ENCODE measurements at regions not wholly inside any gene's neighbourhood (a gene's known extent, or its start where the extent isn't known, plus 50 kb on each side); places are given as distances from the start of the nearest gene placed in this dataset.

DNA sequence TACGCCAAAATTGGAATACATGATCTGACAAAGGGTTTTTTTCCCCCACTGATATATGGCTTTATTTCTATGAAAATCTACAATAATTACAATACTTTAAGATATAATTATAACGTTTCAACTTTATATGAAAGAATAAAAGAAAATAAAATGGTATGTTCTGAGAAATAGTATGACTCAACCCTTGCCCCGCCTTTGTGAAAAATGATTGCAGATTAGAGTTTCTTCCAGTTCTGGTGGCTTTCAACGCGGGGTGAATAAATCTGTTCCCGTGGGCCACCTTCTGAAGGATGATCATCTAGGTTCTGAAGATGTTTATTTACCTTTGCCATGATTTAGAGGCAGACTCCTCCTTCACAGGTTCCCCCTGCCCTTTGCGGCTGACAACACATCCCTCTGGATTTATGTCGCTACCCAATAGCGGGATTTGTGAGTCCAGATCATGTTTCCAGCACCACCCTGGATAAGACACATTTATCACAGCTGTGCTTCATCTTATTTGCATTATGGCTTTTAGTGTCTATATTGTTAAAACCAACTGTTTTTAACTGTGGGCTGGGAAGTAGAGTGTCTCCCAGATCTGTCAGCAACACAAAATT, 607.0 kb upstream of the KIRREL3 start:
- Histone ChIP-seq H4K91ac (ENCODE audit: insufficient read depth, low read depth, low read length) (no peak overlapping the region), H3K27me3 (ENCODE audit: control insufficient read depth, insufficient read depth, low read length) (no peaks in the 10 kb centered on the region), H2BK20ac (ENCODE audit: low read depth, low read length) (no peak overlapping the region), H3K4me2 (ENCODE audit: low read depth, low read length) (no peak overlapping the region), H2BK15ac (ENCODE audit: low read depth, low read length) (no peak overlapping the region), H3K4me3 (ENCODE audit: insufficient read depth, low read depth, low read length) (no peak overlapping the region), H3K56ac (ENCODE audit: extremely low read depth, insufficient read depth, low read length) (no peak overlapping the region), H2AK9ac (replicated peaks; ENCODE audit: low read depth, low read length, poor library complexity) (no peak overlapping the region), H4K20me1 (ENCODE audit: insufficient read depth, low read length) (no peaks in the 10 kb centered on the region), H3K9me3 (ENCODE audit: control insufficient read depth, insufficient read depth, low read length) (no peaks in the 10 kb centered on the region), H3K18ac (ENCODE audit: low read depth, low read length) (no peak overlapping the region), H2AFZ (replicated peaks; ENCODE audit: low read length, poor library complexity) (no peak overlapping the region), H2BK5ac (ENCODE audit: low read depth, low read length, poor library complexity, severe bottlenecking) (no peak overlapping the region), H2AK5ac (ENCODE audit: low read depth, low read length) (no peak overlapping the region), H3K23ac (ENCODE audit: low read depth, low read length) (no peak overlapping the region; the same call in 1 of the 2 replicates), H3K4me1 (ENCODE audit: control insufficient read depth, insufficient read depth, low read length) (no peaks in the 10 kb centered on the region), H3K9me1 (ENCODE audit: insufficient read depth, low read length) (no peaks in the 10 kb centered on the region), H4K5ac (ENCODE audit: low read depth, low read length) (no peak overlapping the region), H3K9ac (ENCODE audit: low read depth, low read length) (no peak overlapping the region), H3K79me1 (ENCODE audit: low read depth in 1 of 2, low read length in 2 of 2) (no peaks in the 10 kb centered on the region), H3K27ac (ENCODE audit: insufficient read depth, low read length) (no peak overlapping the region), H2BK120ac (ENCODE audit: low read depth, low read length) (no peak overlapping the region), H3K4ac (ENCODE audit: low read depth, low read length) (no peak overlapping the region), H3K36me3 (ENCODE audit: control insufficient read depth, insufficient read depth, low read length) (no peaks in the 10 kb centered on the region), H4K8ac (ENCODE audit: low read depth in 2 of 2, low read length in 2 of 2) (no peak overlapping the region), H3K14ac (replicated peaks; ENCODE audit: low read depth, low read length) (no peak overlapping the region)
- intact Hi-C loops (cut with micrococcal nuclease): no loop called here
- POLR2A ChIA-PET (ENCODE audit: unreplicated experiment): no interaction called here
- DNase-seq (no peak), ATAC-seq (ENCODE audit: low read depth) (no peak)
- no CpG with 5 or more reads among the region's 9 CpGs for WGBS, 2 experiments (ENCODE audit: extremely low coverage in 2 of 2, insufficient read length in 1 of 2)
- TF ChIP-seq RFX5 (IDR thresholded peaks at IDR 0.05; ENCODE audit: low read depth, low read length) (no peak), NFE2L2 (IDR thresholded peaks at IDR 0.05; ENCODE audit: low read depth, low read length) (no peak), RCOR1 (IDR thresholded peaks at IDR 0.05; ENCODE audit: insufficient replicate concordance, low read length) (no peak), CEBPB (IDR thresholded peaks at IDR 0.05; ENCODE audit: low read depth, low read length) (no peak), MXI1 (IDR thresholded peaks at IDR 0.05; ENCODE audit: borderline replicate concordance, low read depth, low read length) (no peak), BHLHE40 (IDR thresholded peaks at IDR 0.05; ENCODE audit: low read depth, low read length) (no peak), FOS (IDR thresholded peaks at IDR 0.05; ENCODE audit: low read depth, low read length) (no peak), CHD1 (IDR thresholded peaks at IDR 0.05; ENCODE audit: low read depth, low read length) (no peak), SMC3 (IDR thresholded peaks at IDR 0.05; ENCODE audit: low read depth, low read length) (no peak), RAD21 (IDR thresholded peaks at IDR 0.05; ENCODE audit: low read length) (no peak), MAZ (IDR thresholded peaks at IDR 0.05; ENCODE audit: borderline replicate concordance, low read depth, low read length) (no peak)
- TF ChIP-seq, protein P1, sequence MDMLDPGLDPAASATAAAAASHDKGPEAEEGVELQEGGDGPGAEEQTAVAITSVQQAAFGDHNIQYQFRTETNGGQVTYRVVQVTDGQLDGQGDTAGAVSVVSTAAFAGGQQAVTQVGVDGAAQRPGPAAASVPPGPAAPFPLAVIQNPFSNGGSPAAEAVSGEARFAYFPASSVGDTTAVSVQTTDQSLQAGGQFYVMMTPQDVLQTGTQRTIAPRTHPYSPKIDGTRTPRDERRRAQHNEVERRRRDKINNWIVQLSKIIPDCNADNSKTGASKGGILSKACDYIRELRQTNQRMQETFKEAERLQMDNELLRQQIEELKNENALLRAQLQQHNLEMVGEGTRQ (IDR thresholded peaks at IDR 0.05; ENCODE audit: low read depth, low read length): no peak
- TF ChIP-seq, protein P2, sequence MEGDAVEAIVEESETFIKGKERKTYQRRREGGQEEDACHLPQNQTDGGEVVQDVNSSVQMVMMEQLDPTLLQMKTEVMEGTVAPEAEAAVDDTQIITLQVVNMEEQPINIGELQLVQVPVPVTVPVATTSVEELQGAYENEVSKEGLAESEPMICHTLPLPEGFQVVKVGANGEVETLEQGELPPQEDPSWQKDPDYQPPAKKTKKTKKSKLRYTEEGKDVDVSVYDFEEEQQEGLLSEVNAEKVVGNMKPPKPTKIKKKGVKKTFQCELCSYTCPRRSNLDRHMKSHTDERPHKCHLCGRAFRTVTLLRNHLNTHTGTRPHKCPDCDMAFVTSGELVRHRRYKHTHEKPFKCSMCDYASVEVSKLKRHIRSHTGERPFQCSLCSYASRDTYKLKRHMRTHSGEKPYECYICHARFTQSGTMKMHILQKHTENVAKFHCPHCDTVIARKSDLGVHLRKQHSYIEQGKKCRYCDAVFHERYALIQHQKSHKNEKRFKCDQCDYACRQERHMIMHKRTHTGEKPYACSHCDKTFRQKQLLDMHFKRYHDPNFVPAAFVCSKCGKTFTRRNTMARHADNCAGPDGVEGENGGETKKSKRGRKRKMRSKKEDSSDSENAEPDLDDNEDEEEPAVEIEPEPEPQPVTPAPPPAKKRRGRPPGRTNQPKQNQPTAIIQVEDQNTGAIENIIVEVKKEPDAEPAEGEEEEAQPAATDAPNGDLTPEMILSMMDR (conservative IDR thresholded peaks at IDR 0.05; ENCODE audit: low read depth, low read length): no peak
- TF ChIP-seq, protein P3, sequence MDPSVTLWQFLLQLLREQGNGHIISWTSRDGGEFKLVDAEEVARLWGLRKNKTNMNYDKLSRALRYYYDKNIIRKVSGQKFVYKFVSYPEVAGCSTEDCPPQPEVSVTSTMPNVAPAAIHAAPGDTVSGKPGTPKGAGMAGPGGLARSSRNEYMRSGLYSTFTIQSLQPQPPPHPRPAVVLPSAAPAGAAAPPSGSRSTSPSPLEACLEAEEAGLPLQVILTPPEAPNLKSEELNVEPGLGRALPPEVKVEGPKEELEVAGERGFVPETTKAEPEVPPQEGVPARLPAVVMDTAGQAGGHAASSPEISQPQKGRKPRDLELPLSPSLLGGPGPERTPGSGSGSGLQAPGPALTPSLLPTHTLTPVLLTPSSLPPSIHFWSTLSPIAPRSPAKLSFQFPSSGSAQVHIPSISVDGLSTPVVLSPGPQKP (IDR thresholded peaks at IDR 0.05; ENCODE audit: borderline replicate concordance, low read depth, low read length): no peak
- CTCF ChIA-PET: no interaction called here
- in situ Hi-C loops (cut with MboI; ENCODE audit: low sequenced_read_pairs): no loop called here
- no TSS peak for BruUV-seq (replicated peaks)
- dilution Hi-C loops (cut with HindIII; ENCODE audit: low sequenced_read_pairs, unreplicated experiment): no loop called here
